A673 (cell line): ENCODE measurements at regions not wholly inside any gene's neighbourhood (a gene's known extent, or its start where the extent isn't known, plus 50 kb on each side); places are given as distances from the start of the nearest gene placed in this dataset.

Experiments
- CTCF ChIP-seq: fragments of 300-800, 200-600 bp; sonication (generic); conservative IDR thresholded peaks from 2 replicates; pipeline ENCODE4 v1.5.1; 2017; ENCODE audit warnings: low read depth, mild to moderate bottlenecking, antibody characterized with exemption, low read length, moderate library complexity, mixed read lengths
- EZH2 ChIP-seq: fragments of 200-600 bp; sonication (generic); IDR thresholded peaks from 2 replicates; pipeline ENCODE4 v1.6.1; 2017; ENCODE audit warnings: borderline replicate concordance, low read depth, mild to moderate bottlenecking, mixed read lengths, antibody characterized with exemption, low read length; ENCODE audit not compliant: poor library complexity, severe bottlenecking

- TF ChIP-seq CTCF (no peak), EZH2 (no peak)
Observed at GRCh38 chrX:40495659-40496058, 85.1 kb upstream of the ATP6AP2 start.
